ENCODE measurements at regions not wholly inside any gene's neighbourhood (a gene's known extent, or its start where the extent isn't known, plus 50 kb on each side); places are given as distances from the start of the nearest gene placed in this dataset.

GRCh38 chr15:46786590-46787285, 930.6 kb upstream of the SEMA6D start:
- DNase-seq = no peak
- Histone ChIP-seq H3K4me3 (no peak overlapping the region), H3K27ac (no peak overlapping the region), H3K9me3 (no peaks in the 10 kb centered on the region), H3K36me3 (no peaks in the 10 kb centered on the region), H3K27me3 (no peaks in the 10 kb centered on the region), H3K4me1 (ENCODE audit: insufficient read depth) (no peaks in the 10 kb centered on the region)
- intact Hi-C loops (cut with DNase I) = no loop called here
- no peak for TF ChIP-seq POLR2A (IDR thresholded peaks at IDR 0.05)
- no peak for TF ChIP-seq EP300 (IDR thresholded peaks at IDR 0.05)
- TF ChIP-seq CTCF (IDR thresholded peaks at IDR 0.05) = no peak
- WGBS, 3 donors = 46 to 64% (median 55%) methylated on average over 5 of the region's 5 CpGs

GRCh38 chr15:46795685-46796084, 921.6 kb upstream of the SEMA6D start:
- no peak overlapping the region for H3K4me3 ChIP-seq
- 87 to 91% (median 89%) methylated on average over 3 of the region's 3 CpGs for WGBS, 3 donors
- intact Hi-C loops (cut with DNase I) = no loop called here
- H3K27me3 ChIP-seq = no peaks in the 10 kb centered on the region
- no peak for DNase-seq
- no peaks in the 10 kb centered on the region for H3K4me1 ChIP-seq (ENCODE audit: insufficient read depth)
- no peak for TF ChIP-seq CTCF (IDR thresholded peaks at IDR 0.05)
- no peak for TF ChIP-seq EP300 (IDR thresholded peaks at IDR 0.05)
- no peak for TF ChIP-seq POLR2A (IDR thresholded peaks at IDR 0.05)
- H3K36me3 ChIP-seq = no peaks in the 10 kb centered on the region
- no peaks in the 10 kb centered on the region for H3K9me3 ChIP-seq
- H3K27ac ChIP-seq = no peak overlapping the region

GRCh38 chr15:46808834-46809233, 908.5 kb upstream of the SEMA6D start:
- TF ChIP-seq POLR2A (IDR thresholded peaks at IDR 0.05) = no peak
- no peak for TF ChIP-seq EP300 (IDR thresholded peaks at IDR 0.05)
- no peak for TF ChIP-seq CTCF (IDR thresholded peaks at IDR 0.05)
- WGBS, 3 donors = 24 to 38% (median 25%) methylated on average over 1 of the region's 1 CpG

GRCh38 chr15:46815240-46815639, 902.1 kb upstream of the SEMA6D start:
- intact Hi-C loops (cut with DNase I) = no loop called here
- WGBS, 3 donors = 76 to 86% (median 76%) methylated on average over 4 of the region's 4 CpGs
- TF ChIP-seq POLR2A (IDR thresholded peaks at IDR 0.05) (no peak), CTCF (IDR thresholded peaks at IDR 0.05) (no peak), EP300 (IDR thresholded peaks at IDR 0.05) (no peak)

More at GRCh38 chr15:46808834-46809233, 908.5 kb upstream of the SEMA6D start:
- DNase-seq = no peak
- H3K4me1 ChIP-seq (ENCODE audit: insufficient read depth) = no peaks in the 10 kb centered on the region
- intact Hi-C loops (cut with DNase I) = no loop called here
- H3K36me3 ChIP-seq = no peaks in the 10 kb centered on the region
- no peaks in the 10 kb centered on the region for H3K9me3 ChIP-seq
- no peak overlapping the region for H3K4me3 ChIP-seq
- H3K27me3 ChIP-seq = no peaks in the 10 kb centered on the region
- H3K27ac ChIP-seq = no peak overlapping the region

More at GRCh38 chr15:46815240-46815639, 902.1 kb upstream of the SEMA6D start:
- H3K36me3 ChIP-seq = no peaks in the 10 kb centered on the region
- no peaks in the 10 kb centered on the region for H3K4me1 ChIP-seq (ENCODE audit: insufficient read depth)
- no peaks in the 10 kb centered on the region for H3K27me3 ChIP-seq
- no peak for DNase-seq
- H3K27ac ChIP-seq = no peak overlapping the region
- no peaks in the 10 kb centered on the region for H3K9me3 ChIP-seq
- no peak overlapping the region for H3K4me3 ChIP-seq
